ENCODE measurements at regions not wholly inside any gene's neighbourhood (a gene's known extent, or its start where the extent isn't known, plus 50 kb on each side); places are given as distances from the start of the nearest gene placed in this dataset.
"Not testable (repeated sequence)": the region's sequence is repeated elsewhere in the genome, so short reads cannot be mapped to it uniquely, and the experiment has no call there.

GRCh38 chr6:145155873-145156782 lies 579.2 kb downstream of the EPM2A start:
- DNase-seq: no peak
- no peak overlapping the region for H3K4me3 Mint-ChIP-seq (ENCODE audit: unreplicated experiment)
- peaks cover 7% of the 10 kb centered on the region for H3K9me3 Mint-ChIP-seq (ENCODE audit: unreplicated experiment)
- H3K27ac Mint-ChIP-seq (ENCODE audit: unreplicated experiment): no peak overlapping the region
- peaks cover 8% of the 10 kb centered on the region for H3K36me3 Mint-ChIP-seq (ENCODE audit: unreplicated experiment)
- H3K27me3 Mint-ChIP-seq (ENCODE audit: unreplicated experiment): peaks cover 2% of the 10 kb centered on the region
- TF ChIP-seq CTCF (IDR thresholded peaks at IDR 0.05; ENCODE audit: partially characterized antibody, unreplicated experiment): no peak
- H3K4me1 Mint-ChIP-seq (ENCODE audit: low read depth, unreplicated experiment): no peaks in the 10 kb centered on the region

- H3K4me3 Mint-ChIP-seq (ENCODE audit: unreplicated experiment); H3K36me3 Mint-ChIP-seq (ENCODE audit: unreplicated experiment); H3K27ac Mint-ChIP-seq (ENCODE audit: unreplicated experiment); H3K9me3 Mint-ChIP-seq (ENCODE audit: unreplicated experiment); DNase-seq; H3K27me3 Mint-ChIP-seq (ENCODE audit: unreplicated experiment); H3K4me1 Mint-ChIP-seq (ENCODE audit: low read depth, unreplicated experiment): not testable (repeated sequence)
Measured at GRCh38 chr6:145158636-145159035, 576.7 kb downstream of the EPM2A start.

- Mint-ChIP-seq H3K4me1 (ENCODE audit: low read depth, unreplicated experiment) (no peaks in the 10 kb centered on the region), H3K27me3 (ENCODE audit: unreplicated experiment) (peaks cover 2% of the 10 kb centered on the region), H3K27ac (ENCODE audit: unreplicated experiment) (no peak overlapping the region), H3K36me3 (ENCODE audit: unreplicated experiment) (peaks cover 8% of the 10 kb centered on the region), H3K4me3 (ENCODE audit: unreplicated experiment) (no peak overlapping the region), H3K9me3 (ENCODE audit: unreplicated experiment) (peaks cover 5% of the 10 kb centered on the region)
- DNase-seq: no peak
- no peak for TF ChIP-seq CTCF (IDR thresholded peaks at IDR 0.05; ENCODE audit: partially characterized antibody, unreplicated experiment)
Measured at GRCh38 chr6:145159921-145160320, 575.4 kb downstream of the EPM2A start.

GRCh38 chr6:145161501-145161900 lies 573.8 kb downstream of the EPM2A start:
- no peak overlapping the region for H3K4me3 Mint-ChIP-seq (ENCODE audit: unreplicated experiment)
- no peaks in the 10 kb centered on the region for H3K4me1 Mint-ChIP-seq (ENCODE audit: low read depth, unreplicated experiment)
- no peak for TF ChIP-seq CTCF (IDR thresholded peaks at IDR 0.05; ENCODE audit: partially characterized antibody, unreplicated experiment)
- H3K27ac Mint-ChIP-seq (ENCODE audit: unreplicated experiment): no peak overlapping the region
- peaks cover 8% of the 10 kb centered on the region for H3K36me3 Mint-ChIP-seq (ENCODE audit: unreplicated experiment)
- no peak for DNase-seq
- H3K27me3 Mint-ChIP-seq (ENCODE audit: unreplicated experiment): peaks cover 2% of the 10 kb centered on the region
- H3K9me3 Mint-ChIP-seq (ENCODE audit: unreplicated experiment): peaks cover 6% of the 10 kb centered on the region

GRCh38 chr6:145169726-145170224 lies 565.5 kb downstream of the EPM2A start:
- H3K36me3 Mint-ChIP-seq (ENCODE audit: unreplicated experiment): no peaks in the 10 kb centered on the region
- no peak for TF ChIP-seq CTCF (IDR thresholded peaks at IDR 0.05; ENCODE audit: partially characterized antibody, unreplicated experiment)
- no peak for DNase-seq

More at GRCh38 chr6:145169726-145170224, 565.5 kb downstream of the EPM2A start:
- Mint-ChIP-seq H3K4me3 (ENCODE audit: unreplicated experiment) (no peak overlapping the region), H3K27me3 (ENCODE audit: unreplicated experiment) (no peaks in the 10 kb centered on the region), H3K9me3 (ENCODE audit: unreplicated experiment) (peaks cover 1% of the 10 kb centered on the region), H3K27ac (ENCODE audit: unreplicated experiment) (no peak overlapping the region), H3K4me1 (ENCODE audit: low read depth, unreplicated experiment) (peaks cover 3% of the 10 kb centered on the region)
